NCI-H1694 (cell line): ENCODE measurements at regions not wholly inside any gene's neighbourhood (a gene's known extent, or its start where the extent isn't known, plus 50 kb on each side); places are given as distances from the start of the nearest gene placed in this dataset.
"Not testable (repeated sequence)": the region's sequence is repeated elsewhere in the genome, so short reads cannot be mapped to it uniquely, and the experiment has no call there.

Source experiments
- DNase-seq: peaks from one replicate; lab custom pipeline; 2025; lab: John Stamatoyannopoulos, UW

DNA sequence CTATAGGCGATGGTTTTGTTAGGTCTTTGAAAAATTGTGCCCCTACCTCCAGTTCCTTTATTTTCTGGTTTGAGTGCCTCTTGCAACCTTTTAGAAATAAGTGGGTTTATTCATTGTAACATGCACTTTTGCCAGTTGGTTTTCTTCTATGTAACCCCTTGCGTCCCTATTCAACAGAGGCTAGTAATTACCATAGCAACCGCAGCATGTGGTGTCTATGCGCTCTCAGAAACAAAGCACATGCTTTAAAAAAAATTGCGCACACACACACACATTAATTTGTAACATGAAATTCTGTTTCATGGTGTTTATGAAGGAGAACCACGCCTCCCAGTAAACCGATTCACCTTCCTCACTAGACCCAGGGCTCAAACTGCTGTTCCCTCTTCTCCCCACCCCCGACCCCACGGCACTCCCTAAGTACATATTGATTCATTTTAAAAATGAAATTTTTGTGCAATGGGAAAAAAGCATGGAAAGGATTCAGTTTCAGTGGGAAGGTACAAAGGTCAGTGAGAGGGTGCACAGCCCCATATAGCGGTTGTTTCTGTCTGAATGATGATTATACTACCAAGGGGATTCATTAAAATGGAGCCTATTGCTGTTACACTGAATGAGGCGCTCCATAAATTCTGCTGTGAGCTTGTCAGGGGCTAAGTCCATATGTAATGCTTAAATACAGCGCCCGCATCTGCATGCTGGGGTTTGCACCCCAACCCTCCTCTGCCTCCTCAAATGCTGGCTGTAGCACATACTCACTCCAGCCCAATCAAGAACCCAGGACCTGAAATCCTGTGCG lies 206.9 kb downstream of the ICOS start:
- DNase-seq: no peak

DNA sequence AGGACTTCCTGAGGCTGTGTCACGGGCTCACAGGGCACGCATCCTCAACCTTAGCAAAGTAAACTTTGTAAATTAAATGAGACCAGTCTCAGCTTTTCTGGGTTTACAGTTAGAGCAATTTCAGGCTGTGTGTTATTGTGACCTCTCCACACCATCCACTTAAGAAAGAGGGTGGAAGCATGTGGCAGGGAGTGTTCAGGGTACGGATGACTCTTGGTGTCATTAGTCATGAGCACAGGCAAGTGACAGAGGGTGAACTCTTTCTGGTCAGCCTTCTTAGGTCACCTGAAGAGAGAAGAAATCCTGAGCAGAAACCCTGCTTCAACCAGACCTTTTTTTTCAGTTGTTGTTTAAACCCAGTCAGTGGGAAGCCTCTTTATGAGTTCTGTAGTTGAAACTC lies 207.9 kb downstream of the ICOS start:
- DNase-seq: no peak

DNA sequence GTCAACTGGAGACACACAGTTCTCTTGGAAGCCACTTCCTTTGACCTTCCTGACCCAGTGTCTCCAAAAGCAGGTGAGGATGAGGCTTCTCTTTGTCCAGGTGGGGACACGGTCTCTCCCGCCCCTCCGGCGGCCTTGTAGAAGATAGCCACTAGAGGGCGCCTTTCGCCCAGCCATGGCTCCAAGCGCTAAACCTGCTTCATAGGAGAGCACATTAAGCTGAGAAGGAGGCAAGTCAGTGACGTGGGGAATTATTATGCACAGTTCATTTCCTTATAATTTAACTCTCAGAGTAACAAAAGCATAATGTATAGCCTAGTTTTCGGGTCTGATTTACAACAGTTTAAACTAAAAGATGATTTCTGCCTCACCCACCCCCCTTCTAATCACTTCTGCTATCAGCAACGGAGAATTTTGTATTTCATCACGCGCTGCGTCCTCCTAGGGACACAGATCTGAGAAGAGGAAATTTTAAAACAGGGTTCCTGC lies 208.7 kb downstream of the ICOS start:
- DNase-seq: peak; percentile 81

DNA sequence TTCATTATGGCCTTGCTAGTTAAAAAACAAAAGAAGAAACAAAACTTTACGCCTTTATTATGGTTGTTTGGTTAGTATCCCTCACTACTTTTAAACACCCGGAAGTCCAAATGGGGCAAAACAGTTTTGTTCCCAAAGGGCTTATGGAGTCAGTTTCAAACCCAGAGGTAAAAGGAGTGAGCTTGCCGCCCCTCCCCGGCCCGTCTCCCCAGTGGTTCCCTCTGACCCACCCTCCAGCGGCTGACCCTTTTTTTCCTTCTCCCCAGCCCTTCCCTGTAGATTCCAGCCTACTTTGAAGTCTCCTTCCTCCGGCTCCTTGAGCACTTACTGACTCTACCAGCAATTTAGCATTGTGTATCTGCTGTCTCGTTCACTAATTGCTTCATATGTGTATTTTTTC lies 209.2 kb downstream of the ICOS start:
- no peak for DNase-seq

DNA sequence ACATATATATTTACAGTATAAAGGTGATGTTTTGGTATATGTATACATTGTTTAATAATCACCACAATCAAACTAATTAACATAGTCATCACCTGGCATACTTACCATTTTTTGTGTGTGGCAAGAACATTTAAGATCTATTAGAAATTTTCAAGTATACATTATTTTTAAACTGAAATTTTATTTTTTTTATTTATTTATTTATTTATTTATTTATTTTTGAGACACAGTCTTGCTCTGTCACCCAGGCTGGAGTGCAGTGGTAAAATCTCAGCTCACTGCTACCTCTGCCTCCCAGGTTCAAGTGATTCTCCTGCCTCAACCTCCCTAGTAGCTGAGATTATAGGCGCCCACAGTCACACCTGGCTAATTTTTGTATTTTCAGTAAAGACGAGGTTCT lies 210.5 kb downstream of the ICOS start:
- DNase-seq: not testable (repeated sequence)

DNA sequence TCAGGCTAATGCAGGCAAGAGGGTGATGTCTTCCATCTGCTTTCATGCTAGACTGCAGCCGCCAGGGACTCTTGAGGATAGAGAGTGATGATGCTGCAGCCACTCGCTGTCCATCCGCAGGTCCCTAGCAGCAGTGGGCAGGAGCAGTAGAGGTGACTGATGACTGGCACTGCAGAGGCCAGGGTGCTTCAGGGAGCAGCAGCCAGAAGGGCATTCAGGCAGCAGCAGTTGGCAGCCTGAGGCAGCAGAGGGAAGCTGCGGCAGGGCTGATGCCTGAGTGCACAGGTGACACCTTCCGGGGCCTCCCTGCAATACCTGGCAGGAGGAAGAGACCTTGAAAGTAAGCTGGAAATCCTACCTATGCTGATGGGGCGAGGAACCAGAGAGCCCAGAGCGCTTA lies 214.2 kb downstream of the ICOS start:
- no peak for DNase-seq

DNA sequence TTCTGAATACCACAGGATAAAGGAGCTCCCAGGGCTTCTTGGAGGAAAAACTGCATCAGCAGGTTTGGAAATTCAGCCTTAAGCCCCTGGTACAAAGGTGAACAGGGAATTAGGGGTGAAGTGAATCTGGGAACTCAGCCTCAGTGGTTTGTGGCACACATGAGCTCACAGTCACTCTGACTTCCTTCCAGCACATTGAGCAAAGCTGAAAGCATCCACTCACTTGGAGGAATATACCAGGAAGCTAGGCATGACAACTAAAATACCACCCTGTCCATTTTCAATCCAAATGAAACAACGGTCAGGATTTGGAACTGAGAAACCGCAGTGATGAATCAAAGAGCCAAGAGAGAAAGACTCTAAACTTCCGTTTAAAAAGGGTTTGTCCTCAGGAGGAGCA lies 216.1 kb downstream of the ICOS start:
- DNase-seq: no peak

DNA sequence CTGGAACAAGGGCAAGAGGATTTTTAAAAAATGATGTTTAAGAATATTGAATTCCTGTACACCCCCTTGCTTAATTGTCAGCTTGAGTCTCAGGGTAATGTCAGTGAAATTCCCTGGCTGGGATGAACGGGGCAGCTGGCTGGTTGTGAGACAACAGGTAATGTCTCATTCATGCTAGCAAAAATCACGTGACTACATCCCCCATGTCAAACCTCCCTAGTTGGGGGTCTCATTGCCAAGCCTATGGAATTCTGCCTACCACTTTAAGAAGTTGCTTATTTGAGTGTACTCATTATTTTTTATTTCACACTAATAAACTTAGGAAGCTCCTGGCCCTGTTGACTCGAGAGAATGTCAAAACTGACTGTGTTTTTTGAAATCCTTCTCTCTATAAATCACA lies 218.3 kb downstream of the ICOS start:
- DNase-seq: no peak

DNA sequence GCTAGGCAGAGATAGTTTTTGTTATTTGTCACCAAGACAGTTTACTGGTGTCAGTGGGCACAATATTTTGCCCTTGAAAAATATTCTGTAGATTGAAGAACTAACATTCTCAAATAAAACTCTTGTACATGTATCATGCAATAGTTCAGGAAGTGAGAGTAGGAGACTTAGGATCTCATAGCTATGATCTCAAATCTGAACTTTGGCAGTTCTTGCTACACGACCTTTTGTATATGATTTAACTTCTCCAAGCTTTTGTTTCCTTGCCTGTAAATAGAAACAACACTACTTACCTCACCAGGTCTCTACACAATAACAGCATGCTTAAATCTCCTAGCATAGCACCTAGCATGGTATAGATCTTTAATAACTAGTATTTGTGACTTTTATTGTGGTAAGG lies 219.9 kb downstream of the ICOS start:
- no peak for DNase-seq

DNA sequence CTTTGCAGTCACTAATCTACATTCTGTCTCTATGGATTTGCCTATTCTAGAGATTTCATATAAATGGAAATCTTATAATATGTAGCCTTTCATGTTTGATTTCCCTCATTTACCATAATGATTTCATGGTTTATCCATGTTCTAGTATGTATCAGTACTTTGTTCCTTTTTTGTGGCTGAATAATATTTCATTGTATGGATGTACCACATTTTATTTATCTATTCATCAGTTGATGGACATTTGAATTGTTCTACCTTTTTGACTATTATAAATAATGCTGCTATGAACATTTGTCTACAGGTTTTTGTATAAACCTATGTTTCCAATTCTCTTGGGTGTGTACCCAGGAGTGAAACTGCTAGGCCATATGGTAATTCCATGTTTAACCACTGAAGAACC lies 221.1 kb downstream of the ICOS start:
- DNase-seq: no peak

DNA sequence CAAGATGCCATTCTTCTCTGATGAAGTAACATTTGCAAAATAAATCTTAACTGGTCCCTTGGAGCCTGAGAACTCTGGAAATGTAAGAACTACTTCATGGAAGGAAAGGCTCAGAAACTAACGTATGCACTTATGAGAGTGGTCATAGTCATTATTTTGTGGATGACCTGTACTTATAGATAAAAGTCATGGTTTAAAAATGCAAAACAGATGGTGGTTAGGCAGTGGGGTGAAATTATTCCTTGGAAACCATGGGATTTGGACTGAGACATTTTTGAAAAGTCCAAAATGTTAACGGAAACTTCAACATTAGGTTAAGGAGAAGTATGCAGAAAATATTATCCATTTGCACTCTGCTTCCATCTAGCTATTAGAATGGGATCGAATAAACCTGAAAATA lies 223.0 kb downstream of the ICOS start:
- DNase-seq: no peak

DNA sequence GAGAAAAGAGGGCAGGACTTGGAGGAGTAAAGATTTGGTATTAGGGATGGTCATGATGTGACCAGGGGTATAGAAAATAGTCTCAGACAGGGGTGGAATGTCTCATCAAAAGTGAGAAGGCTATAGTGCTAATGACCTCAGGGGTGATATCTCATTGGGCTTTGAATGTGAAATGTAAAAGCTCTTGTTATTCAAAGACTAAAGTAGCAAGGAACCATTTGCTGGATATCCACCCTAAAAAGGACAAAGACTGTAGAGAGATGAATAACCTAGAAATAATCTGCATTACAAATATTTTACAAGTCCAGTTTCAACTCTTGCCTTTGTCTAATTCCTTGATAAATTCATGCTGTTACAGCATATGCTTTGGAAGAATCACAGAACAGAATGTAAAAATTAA lies 224.4 kb downstream of the ICOS start:
- DNase-seq: no peak

DNA sequence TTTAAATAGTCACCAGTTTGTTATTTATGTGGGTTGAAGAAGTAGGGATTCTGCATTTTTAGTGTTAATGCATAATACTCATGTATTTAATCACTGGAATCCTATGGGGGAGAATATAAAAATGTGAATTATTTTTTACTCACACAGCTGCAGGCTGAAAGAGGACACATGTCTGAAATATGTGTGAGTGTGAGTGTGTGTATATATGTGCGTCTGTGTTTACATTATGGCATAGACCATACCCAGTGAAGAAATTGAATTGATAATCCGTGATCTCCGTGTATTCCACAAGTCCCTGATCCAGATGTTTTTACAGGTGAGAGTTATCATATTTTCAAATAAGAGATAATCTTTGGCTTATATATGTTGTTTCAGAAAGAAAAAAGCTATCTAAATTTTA lies 225.3 kb downstream of the ICOS start:
- no peak for DNase-seq

DNA sequence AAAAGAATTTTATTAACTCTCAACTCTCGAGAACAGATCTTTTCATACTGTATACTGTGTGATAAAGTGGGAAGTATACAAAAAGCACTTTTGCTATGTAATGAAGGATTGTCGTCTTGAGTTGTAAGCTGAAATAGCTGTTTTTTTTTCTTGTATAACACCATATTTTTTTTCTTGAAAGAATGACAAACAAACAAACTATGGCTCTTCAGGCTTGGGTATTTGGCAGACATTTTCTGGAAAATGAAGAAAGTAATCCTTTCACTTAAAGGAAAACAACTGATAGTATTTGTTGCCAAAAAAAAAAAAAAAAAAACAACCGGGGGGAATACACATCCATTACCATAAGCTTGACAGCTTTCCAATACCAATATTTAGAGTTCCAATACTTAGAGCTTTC lies 230.4 kb downstream of the ICOS start:
- no peak for DNase-seq

DNA sequence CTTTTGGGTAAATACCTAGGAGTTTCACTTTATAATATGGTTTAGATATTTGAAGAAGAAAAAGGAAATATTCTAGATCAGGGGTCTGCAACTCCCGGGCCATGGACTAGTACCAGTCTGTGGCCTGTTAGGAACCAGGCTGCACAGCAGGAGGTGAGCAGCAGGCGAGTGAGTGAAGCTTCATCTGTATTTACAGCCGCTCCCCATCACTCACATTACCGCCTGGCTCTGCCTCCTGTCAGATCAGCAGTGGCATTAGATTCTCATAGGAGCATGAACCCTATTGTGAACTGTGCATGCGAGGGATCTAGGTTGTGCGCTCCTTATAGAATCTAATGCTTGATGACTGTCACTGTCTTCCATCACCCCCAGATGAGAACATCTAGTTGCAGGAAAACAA lies 231.1 kb downstream of the ICOS start:
- DNase-seq: not testable (repeated sequence)

DNA sequence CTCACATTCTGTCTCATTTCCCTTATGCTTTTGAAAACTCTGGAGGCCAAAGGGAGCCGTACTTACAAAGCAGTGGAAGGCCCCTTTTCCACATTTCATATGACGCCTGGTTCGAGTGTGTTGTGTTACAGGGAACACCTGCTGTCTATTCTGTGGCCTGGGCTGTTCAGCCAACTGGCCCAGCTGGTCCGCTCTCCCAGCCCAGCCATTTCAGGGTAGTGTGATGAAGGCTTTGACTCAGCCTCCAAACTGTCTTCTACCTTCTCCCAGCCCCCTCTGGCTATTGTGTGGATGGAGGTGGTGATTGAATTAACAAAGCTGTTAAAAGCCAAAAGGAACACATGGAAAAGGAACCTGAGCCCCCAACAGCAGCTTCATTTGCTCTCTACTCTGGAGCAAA lies 233.8 kb downstream of the ICOS start:
- DNase-seq: no peak

DNA sequence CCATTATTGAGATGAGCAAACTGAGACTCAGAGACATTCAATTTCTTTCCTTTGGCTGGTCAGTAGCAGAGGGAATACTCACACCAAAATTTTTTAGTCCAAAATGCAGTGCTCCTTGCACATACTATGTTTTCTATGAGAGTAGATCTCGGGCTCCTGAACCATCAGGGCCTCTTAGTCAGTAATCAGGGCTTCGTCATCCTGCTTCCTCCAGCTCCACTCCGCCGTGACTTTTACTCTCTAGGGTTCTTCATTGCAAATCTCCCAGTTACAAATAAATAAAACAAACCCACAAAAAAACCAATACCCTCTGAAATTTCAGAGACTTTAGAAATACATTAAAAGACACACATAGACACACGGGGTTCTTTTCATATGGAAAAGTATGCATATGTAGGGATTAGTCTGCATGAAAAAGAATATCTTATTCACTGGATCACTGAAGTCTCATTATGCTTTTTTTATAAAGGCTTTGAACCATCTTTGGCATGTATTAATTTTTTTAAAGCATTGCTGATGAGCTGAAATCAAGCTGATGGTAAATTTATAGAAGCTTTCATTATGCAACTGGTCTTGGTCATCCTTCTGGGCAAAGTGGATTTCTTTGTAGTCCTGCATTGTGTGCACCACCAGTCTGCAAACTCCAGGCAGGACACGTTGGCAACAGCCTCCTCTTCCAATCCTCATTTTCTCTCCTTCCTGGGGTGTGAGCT lies 235.0 kb downstream of the ICOS start:
- DNase-seq: no peak

DNA sequence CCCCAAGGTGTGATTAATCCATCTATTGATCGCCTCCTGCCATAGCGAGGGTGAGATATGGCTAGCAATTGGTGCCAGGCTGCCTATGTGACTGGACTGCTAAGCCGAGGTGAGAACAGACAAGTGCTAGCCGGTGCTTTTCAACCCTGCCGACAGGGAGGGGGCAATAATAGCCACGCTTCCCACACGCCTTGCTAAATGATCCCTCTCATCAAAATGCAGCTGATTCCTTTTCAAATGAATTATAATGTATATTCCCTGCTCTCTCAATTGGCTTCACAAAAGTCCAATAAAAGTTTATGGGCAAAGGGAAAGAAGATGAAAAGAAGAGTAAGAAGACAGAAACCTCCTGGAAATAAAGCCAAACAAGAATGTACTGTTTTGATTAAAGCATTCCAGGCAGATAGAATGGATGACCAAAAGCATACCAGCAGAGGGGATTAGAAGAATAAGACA lies 235.6 kb downstream of the ICOS start:
- no peak for DNase-seq

DNA sequence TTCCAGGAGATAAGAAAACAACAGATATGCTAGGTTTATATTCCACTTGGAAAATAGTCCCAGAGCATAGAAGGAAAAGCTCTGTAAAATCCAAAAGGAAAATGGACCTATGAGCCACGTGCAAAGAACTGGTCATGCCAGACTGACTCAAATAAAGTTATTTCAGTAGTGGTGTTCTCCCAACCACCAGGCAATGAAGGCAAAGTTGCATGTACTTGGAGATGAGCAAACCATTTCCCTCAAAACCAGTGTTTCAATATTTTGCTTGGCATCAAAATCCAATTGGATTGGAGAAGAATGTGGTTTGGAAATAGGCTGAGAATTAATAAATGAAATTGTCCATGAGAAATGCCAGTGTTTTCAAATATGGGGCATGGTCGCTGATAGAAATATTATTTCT lies 237.5 kb downstream of the ICOS start:
- no peak for DNase-seq

DNA sequence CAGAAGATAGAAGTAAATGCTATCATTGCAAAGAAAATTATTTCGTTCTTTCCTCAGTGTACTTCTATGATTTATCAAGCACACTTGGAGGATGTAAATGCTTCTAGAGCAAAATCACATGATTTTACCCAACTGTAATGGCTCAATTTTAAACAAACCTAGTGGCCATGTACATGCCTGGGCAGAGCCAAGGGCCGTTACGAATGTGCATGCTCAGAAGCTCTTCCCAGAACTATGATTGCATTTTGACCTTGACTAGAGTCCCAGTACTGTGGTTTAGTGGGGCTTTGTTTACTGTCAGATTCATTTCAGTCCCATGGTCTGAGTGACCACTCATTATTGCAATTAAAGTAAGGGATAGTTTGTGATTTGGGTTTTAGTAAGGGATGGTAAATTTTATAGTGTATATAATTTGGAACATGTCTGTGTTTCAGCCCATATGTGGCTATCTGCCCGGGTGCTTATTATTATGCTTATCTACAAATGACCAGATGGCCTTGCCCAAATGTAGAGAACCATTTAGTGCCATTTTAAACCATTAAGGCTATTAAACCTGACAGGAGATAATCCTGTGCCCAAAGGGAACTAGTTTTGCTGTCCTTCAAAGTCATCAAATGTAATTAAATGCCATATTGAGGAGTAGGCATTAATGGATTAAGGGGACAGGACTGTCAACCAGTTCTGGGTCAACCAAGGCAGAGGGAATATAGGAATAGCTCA lies 239.1 kb downstream of the ICOS start:
- DNase-seq: no peak

DNA sequence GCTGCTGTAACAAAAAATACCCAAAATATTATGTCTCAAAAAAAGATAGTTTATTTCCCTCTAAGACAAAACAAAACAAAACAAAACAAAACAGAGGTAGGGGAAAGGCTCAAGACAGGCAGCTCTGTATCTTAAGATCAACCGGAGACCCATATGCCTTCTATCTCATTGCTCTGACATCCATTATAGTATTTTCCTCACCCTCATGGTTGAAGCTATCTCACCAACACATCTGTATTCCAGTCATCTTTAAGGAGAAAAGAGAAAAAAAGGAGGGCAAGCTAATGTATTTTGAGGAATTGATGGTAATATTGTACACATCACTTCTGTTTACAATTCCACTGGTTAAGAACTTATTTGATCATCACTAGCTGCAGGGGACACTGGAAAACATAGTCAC lies 239.7 kb downstream of the ICOS start:
- DNase-seq: no peak

DNA sequence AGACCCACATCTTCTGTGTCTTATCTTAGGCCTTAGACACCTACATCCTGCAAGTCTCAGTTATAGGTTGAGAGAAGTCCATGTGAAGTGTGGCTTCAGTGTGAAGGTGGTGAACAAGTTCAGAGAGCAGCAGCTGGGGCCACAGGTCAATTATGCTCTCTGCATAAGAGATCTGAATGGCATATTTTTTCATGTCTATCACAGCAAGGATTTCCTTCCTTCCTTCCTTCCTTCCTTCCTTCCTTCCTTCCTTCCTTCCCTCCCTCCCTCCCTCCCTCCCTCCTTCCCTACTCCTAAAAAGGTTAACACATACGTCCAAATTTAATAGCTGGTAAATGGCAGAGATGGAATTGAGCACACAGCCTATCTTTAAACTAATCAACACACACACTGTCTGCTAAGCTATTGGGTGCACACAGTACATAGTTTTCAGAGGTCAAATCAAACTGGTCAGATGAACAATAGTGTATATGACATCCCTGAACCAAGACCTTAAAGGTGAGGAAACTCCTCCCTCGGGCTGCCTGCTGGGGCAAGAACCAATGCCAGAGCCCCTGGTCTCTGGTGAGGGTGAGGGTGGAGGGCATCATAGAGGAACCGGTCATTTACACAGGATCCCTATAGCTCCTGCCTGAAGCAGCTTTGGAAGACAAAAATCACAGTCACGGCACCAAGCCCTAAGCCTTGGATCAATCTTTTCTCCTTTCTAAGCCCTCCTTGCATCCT lies 240.9 kb downstream of the ICOS start:
- DNase-seq: no peak
